ENCODE measurements at regions not wholly inside any gene's neighbourhood (a gene's known extent, or its start where the extent isn't known, plus 50 kb on each side); places are given as distances from the start of the nearest gene placed in this dataset.
A peak's percentile ranks its signal among the peaks of the same experiment; 100 is the strongest.
"Not testable (repeated sequence)": the region's sequence is repeated elsewhere in the genome, so short reads cannot be mapped to it uniquely, and the experiment has no call there.

DNA sequence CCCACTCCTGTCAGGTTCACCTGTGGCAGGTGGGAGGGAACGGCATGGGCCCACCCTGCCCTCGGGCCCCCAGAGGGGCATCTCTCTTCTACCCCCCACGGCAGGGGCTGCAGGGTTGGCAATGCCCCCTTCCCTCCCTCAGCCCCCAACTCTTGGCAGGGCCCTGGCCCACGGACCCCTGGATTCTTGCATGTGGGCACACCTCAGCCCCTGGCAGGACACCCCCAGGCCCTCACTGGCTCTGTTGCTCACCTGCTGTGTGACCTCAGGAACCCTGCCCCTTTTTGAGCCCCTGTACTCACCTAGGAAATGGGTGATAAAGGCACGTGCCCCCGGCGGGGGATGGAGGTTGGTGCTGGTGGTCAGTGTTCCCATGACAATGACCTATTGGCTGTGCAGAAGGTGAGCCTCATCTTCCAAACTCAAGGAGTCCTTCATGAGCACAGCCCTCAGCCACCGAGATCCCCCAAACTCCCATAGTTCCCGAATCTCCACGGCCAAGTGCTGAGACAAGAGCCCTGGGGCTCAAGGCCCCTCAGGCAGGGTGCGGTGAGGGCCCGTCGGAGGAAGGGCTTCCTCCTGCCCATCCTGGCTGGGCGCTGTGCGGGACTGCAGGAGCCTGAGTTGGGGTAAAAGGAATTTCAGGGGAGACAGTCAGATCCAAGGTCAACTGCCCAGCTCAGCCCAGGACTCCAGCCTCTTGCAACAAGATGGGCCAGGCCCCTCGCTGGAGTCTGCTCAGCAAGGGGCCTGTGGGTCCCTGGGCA is 198.2 kb downstream of the IGLL1 start:
- H3K4me3 ChIP-seq: no peak overlapping the region
- in situ Hi-C loops (cut with MboI; ENCODE audit: low sequenced_read_pairs): no loop called here
- H3K36me3 ChIP-seq (replicated peaks): no peaks in the 10 kb centered on the region
- no peaks in the 10 kb centered on the region for H3K9me3 ChIP-seq
- no peaks in the 10 kb centered on the region for H3K4me1 ChIP-seq
- peak in 1 of 2 experiments; percentile 5 for DNase-seq (ENCODE audit: low spot score in 2 of 2)
- no peaks in the 10 kb centered on the region for H3K27me3 ChIP-seq (ENCODE audit: low read depth)

DNA sequence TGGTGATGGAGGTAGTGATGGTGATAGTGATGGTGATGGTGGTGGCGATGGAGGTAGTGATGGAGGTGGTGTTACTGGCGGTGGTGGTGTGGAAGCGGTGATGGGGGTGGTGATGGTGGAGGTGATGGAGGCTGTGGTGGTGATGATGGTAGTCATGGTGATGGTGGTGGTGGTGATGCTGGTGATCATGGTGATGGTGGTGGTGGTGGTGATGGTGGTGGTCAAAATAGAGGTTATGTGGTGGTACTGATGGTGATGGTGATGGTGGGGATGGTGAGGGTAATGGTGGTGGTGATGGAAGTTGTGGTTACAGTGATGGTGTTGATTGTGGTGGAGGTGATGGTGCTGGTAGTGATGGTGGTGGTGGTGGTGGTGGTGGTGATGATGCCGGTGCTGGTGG is 199.2 kb downstream of the IGLL1 start:
- no peaks in the 10 kb centered on the region for H3K9me3 ChIP-seq
- in situ Hi-C loops (cut with MboI; ENCODE audit: low sequenced_read_pairs): no loop called here

DNA sequence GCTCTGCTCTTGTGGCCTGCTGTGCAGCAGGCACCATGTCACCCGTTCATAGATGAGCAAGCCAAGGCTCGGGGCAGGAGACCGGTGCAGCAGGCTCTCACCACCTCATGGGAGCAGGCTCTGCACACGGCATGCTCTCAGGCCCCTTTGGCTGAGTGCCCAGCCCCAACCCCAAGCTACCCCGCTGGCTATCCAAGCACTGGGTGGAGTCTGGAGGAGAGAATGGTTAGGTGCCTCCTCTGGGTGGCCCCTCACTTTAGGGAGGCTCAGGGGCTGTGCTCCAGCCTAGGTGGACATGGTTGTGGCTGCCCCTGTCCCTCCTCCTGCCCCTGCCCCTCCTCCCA is 199.9 kb downstream of the IGLL1 start:
- H3K4me1 ChIP-seq: no peaks in the 10 kb centered on the region
- H3K4me3 ChIP-seq: no peak overlapping the region
- no peaks in the 10 kb centered on the region for H3K9me3 ChIP-seq
- DNase-seq (ENCODE audit: low spot score in 2 of 2): peak in 1 of 2 experiments; percentile 11
- no peaks in the 10 kb centered on the region for H3K27me3 ChIP-seq (ENCODE audit: low read depth)
- no peaks in the 10 kb centered on the region for H3K36me3 ChIP-seq (replicated peaks)
- in situ Hi-C loops (cut with MboI; ENCODE audit: low sequenced_read_pairs): no loop called here

More for the DNA sequence above, 199.2 kb downstream of the IGLL1 start:
- H3K27me3 ChIP-seq (ENCODE audit: low read depth): no peaks in the 10 kb centered on the region
- no peaks in the 10 kb centered on the region for H3K4me1 ChIP-seq
- DNase-seq (ENCODE audit: low spot score in 2 of 2): peak in 1 of 2 experiments; percentile 1
- no peaks in the 10 kb centered on the region for H3K36me3 ChIP-seq (replicated peaks)
- no peak overlapping the region for H3K4me3 ChIP-seq

DNA sequence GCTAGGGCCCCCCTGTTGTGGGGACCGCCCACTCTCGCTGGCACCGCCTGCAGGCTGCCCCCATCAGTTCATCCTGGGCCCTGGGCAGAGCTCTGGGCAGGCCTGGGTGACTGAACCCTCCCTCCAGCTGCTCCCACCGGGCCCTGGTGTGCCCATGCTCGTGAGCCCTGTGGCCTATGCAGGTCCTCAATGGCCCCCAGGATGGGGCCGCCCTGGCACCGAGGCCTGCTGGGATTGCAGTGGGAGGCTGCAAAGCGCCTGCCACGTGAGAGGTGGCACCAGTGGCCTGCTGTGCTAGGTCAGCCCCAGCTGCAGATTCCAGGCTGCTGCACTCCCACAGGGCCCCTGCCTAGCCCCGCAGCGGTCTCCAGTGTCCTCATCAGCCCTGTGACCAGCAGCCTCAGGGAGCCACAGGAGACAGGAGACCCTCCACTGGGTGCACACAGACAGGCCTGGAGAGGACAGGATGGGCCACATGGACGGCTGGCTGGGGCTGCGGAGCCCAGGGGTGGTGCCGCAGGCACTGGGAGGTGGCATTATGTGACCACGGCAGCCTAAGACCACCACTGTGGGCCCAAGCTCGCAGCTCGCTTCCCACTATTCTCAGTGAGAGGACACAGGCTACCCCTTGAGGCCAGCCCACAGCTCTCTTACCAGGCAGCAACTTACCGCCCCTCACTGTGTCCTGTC is 199.4 kb downstream of the BCR start:
- in situ Hi-C loops (cut with MboI; ENCODE audit: low sequenced_read_pairs); H3K36me3 ChIP-seq (replicated peaks); H3K9me3 ChIP-seq; H3K4me3 ChIP-seq; H3K27me3 ChIP-seq (ENCODE audit: low read depth); H3K4me1 ChIP-seq: not testable (repeated sequence)
- peak in 1 of 2 experiments; percentile 6 for DNase-seq (ENCODE audit: low spot score in 2 of 2)

DNA sequence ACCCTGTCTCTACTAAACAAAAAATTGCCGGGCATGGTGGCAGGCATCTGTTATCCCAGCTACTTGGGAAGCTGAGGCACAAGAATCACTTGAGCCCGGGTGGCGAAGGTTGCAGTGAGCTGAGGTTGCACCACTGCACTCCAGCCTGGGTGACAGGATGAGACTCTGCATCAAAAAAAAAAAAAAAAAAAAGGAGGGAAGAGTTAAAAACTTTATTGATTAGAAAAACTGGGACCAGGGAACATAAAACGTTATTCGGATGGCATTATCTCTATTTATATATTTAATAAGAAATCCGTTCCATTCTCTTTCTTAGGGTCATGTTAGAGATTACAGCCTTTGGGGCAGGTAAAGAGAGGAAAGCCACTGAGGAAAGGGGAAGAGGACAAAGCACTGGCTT is 197.5 kb downstream of the BCR start:
- in situ Hi-C loops (cut with MboI; ENCODE audit: low sequenced_read_pairs): no loop called here
- DNase-seq (ENCODE audit: low spot score in 2 of 2): peak in 1 of 2 experiments; percentile 3
- no peaks in the 10 kb centered on the region for H3K27me3 ChIP-seq (ENCODE audit: low read depth)

DNA sequence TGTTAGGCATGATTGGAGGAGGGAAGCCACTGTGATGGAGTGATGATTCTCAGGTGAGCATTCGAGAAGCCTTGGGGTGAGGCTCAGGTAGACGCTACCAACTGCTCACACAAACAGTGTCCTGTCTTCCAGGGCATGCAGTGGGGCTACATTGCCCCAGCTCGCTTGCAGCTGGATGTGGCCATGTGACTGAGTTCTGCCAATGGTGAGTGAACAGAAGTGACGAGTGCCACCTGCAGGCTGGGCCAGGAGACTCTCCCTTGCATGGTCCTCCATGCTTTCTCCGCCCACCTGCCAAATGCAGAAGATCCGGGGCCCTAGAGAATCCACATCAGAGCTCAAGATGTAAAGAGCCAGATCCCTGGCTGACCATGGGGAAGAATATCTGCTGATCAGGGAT is 195.9 kb downstream of the BCR start:
- Histone ChIP-seq H3K9me3 (no peaks in the 10 kb centered on the region), H3K27me3 (ENCODE audit: low read depth) (no peaks in the 10 kb centered on the region), H3K4me1 (no peaks in the 10 kb centered on the region), H3K36me3 (replicated peaks) (no peaks in the 10 kb centered on the region), H3K4me3 (no peak overlapping the region)
- in situ Hi-C loops (cut with MboI; ENCODE audit: low sequenced_read_pairs): no loop called here
- DNase-seq (ENCODE audit: low spot score in 2 of 2): peak; percentile 45 to 82

More for the DNA sequence above, 197.5 kb downstream of the BCR start:
- Histone ChIP-seq H3K9me3 (no peaks in the 10 kb centered on the region), H3K4me1 (no peaks in the 10 kb centered on the region), H3K4me3 (no peak overlapping the region), H3K36me3 (replicated peaks) (no peaks in the 10 kb centered on the region)

DNA sequence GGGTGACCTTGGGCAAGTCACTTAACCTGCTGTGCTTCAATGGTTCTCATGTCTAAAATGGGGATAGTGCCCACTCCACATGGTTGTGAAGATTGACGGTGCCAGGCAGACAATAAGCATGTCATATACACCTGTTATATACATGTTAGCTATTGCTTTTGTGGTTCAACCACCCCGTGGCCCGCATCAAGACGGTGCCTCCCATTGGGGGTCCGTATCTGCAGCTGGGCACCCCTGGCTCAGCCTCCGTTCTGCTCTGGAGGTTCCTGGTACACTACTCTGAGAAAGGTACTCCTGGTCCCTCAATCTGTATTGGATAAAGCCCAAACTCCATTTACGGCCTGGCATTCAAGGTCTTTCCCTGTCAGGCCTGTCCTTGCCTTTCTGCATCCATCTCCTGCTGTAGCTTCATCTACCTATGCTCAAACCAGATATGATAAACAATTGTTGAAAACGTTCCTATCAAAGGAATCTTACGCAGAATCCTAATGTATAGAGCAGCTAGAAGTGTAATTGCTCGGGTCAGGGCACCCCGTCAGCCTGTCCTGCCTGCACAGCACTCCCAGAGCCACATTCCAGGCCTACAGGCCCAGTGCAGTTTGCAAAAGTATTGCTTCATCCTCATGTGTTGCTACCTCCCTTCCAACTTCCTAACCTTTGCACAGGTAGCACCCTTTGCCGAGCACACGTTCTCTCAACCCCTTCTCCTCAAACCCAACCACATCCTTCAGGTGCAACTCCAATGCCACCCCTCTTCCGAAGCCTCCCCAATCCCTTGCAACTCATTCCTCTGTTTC is 194.9 kb downstream of the BCR start:
- H3K9me3 ChIP-seq: no peaks in the 10 kb centered on the region
- no peaks in the 10 kb centered on the region for H3K4me1 ChIP-seq
- DNase-seq (ENCODE audit: low spot score in 2 of 2): no peak
- in situ Hi-C loops (cut with MboI; ENCODE audit: low sequenced_read_pairs): no loop called here
- H3K27me3 ChIP-seq (ENCODE audit: low read depth): peaks cover 2% of the 10 kb centered on the region; the same call in 1 of the 2 replicates
- no peaks in the 10 kb centered on the region for H3K36me3 ChIP-seq (replicated peaks)
- H3K4me3 ChIP-seq: no peak overlapping the region

DNA sequence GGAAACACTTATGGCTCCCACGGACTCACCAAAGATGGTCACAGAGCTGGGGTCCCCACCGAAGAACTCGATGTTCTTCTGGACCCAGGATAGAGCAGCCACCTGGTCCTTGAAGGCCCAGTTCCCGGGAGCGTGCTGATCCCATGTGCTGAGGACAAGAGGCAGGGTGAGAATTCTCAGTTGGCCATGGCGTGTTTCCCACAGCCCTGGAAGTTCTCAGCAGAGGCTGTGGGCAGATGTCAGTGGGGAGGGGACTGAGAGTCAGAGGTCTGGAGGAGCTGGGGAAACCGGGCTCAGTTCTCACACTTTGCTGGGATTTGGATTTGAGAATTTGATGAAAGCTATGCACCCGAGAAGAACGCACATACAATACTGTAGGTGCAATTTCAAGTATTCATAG is 193.3 kb downstream of the BCR start:
- H3K4me1 ChIP-seq: no peaks in the 10 kb centered on the region
- DNase-seq (ENCODE audit: low spot score in 2 of 2): no peak
- peaks cover 17% of the 10 kb centered on the region for H3K27me3 ChIP-seq (ENCODE audit: low read depth)
- H3K9me3 ChIP-seq: no peaks in the 10 kb centered on the region
- no peak overlapping the region for H3K4me3 ChIP-seq
- no peaks in the 10 kb centered on the region for H3K36me3 ChIP-seq (replicated peaks)
- in situ Hi-C loops (cut with MboI; ENCODE audit: low sequenced_read_pairs): no loop called here

DNA sequence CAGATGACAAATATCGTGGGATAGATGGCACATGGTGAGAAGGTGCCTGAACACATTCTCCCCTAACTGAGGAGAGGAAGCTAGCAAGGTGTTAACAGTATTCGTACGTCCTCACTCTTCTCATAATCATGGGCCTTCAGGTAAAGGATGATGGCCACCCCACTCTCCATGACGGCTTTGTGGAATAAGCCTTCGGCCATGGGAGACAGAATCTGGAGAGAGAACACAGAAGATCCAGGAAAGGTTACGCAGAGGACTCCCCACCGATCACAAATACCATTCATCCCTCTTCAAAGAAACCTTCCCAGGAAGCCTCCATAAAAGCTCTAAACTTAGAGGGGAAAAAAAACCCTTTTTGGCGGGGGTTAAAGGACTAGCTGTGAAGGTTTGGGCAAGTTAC is 189.9 kb downstream of the BCR start:
- DNase-seq (ENCODE audit: low spot score in 2 of 2): no peak
- Histone ChIP-seq H3K4me3 (no peak overlapping the region), H3K27me3 (ENCODE audit: low read depth) (peaks cover 23% of the 10 kb centered on the region), H3K9me3 (no peaks in the 10 kb centered on the region), H3K36me3 (replicated peaks) (no peaks in the 10 kb centered on the region), H3K4me1 (no peaks in the 10 kb centered on the region)
- in situ Hi-C loops (cut with MboI; ENCODE audit: low sequenced_read_pairs): no loop called here

DNA sequence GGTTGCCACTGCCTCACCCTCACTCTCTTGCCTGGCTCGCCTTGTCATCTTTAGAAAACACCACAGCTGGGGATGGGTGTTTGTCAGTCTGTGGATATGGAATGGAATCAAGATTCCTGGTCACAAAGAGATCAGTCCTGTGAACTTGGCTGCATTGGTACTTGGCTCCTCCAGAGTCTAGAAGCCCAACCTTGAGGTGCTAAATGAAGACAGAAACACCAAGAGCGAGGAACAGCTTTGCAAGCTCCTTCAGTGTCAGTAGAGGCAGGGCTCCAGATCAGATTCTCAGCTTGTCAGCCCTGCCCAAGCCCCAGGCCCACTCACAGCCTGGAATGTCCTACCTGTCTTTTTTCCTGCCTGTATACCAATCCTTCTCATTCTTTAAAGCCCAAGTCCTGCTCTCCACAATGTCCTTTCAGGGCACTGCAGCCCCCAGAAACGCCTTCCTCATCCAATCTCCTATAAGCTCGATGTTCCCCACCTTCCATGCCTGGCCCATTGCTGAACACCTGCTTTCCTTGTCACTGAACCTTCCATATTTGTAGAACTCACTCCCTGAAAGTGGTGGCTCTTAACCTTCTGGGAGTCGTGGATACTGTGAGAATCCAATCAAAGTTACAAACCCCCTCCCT is 188.9 kb downstream of the BCR start:
- no peak for DNase-seq (ENCODE audit: low spot score in 2 of 2)
- H3K4me3 ChIP-seq: no peak overlapping the region
- H3K9me3 ChIP-seq: no peaks in the 10 kb centered on the region
- H3K4me1 ChIP-seq: no peaks in the 10 kb centered on the region
- no peaks in the 10 kb centered on the region for H3K36me3 ChIP-seq (replicated peaks)
- in situ Hi-C loops (cut with MboI; ENCODE audit: low sequenced_read_pairs): no loop called here
- peaks cover 26% of the 10 kb centered on the region for H3K27me3 ChIP-seq (ENCODE audit: low read depth)

Measured in HAP-1 (cell line).